ENCODE measurements at regions not wholly inside any gene's neighbourhood (a gene's known extent, or its start where the extent isn't known, plus 50 kb on each side); places are given as distances from the start of the nearest gene placed in this dataset.
A peak's percentile ranks its signal among the peaks of the same experiment; 100 is the strongest.

GRCh38 chr11:10388574-10388973, 66.5 kb upstream of the AMPD3 start:
- H3K27ac ChIP-seq, result no peak overlapping the region
- H3K36me3 ChIP-seq (replicated peaks in 1 of 2; ENCODE audit: insufficient read depth in 1 of 2, low read depth in 2 of 2), result no peaks in the 10 kb centered on the region
- no peak for DNase-seq
- no peak for ATAC-seq
- H3K4me3 ChIP-seq, result no peak overlapping the region
- no peaks in the 10 kb centered on the region for H3K9me3 ChIP-seq
- H3K4me1 ChIP-seq, result no peaks in the 10 kb centered on the region
- WGBS, 2 donors, result 20 to 26% methylated on average over 3 to 5 of the region's 5 CpGs
- TF ChIP-seq CTCF (IDR thresholded peaks at IDR 0.05) (no peak), POLR2A (IDR thresholded peaks at IDR 0.05) (no peak)
- intact Hi-C loops (cut with DNase I), result no loop called here
- H3K27me3 ChIP-seq, result no peaks in the 10 kb centered on the region

GRCh38 chr11:10390375-10390774, 64.7 kb upstream of the AMPD3 start:
- Histone ChIP-seq H3K27me3 (no peaks in the 10 kb centered on the region), H3K36me3 (replicated peaks in 1 of 2; ENCODE audit: insufficient read depth in 1 of 2, low read depth in 2 of 2) (no peaks in the 10 kb centered on the region), H3K9me3 (no peaks in the 10 kb centered on the region), H3K4me3 (no peak overlapping the region), H3K27ac (no peak overlapping the region), H3K4me1 (peaks cover 8% of the 10 kb centered on the region)
- DNase-seq (no peak), ATAC-seq (no peak)
- intact Hi-C loops (cut with DNase I), result no loop called here
- TF ChIP-seq POLR2A (IDR thresholded peaks at IDR 0.05), result no peak

GRCh38 chr11:10392095-10393079, 62.7 kb upstream of the AMPD3 start:
- Histone ChIP-seq H3K4me1 (peaks cover 8% of the 10 kb centered on the region), H3K27ac (no peak overlapping the region), H3K36me3 (replicated peaks in 1 of 2; ENCODE audit: insufficient read depth in 1 of 2, low read depth in 2 of 2) (no peaks in the 10 kb centered on the region), H3K9me3 (no peaks in the 10 kb centered on the region), H3K4me3 (no peak overlapping the region), H3K27me3 (no peaks in the 10 kb centered on the region)
- ATAC-seq (no peak), DNase-seq (no peak)
- TF ChIP-seq CTCF (IDR thresholded peaks at IDR 0.05), result no peak
- TF ChIP-seq POLR2A (IDR thresholded peaks at IDR 0.05), result no peak
- intact Hi-C loops (cut with DNase I), result no loop called here
- 72 to 79% methylated on average over 11 of the region's 11 CpGs for WGBS, 2 donors

GRCh38 chr11:10394229-10395101, 60.6 kb upstream of the AMPD3 start:
- Histone ChIP-seq H3K9me3 (no peaks in the 10 kb centered on the region), H3K36me3 (replicated peaks in 1 of 2; ENCODE audit: insufficient read depth in 1 of 2, low read depth in 2 of 2) (no peaks in the 10 kb centered on the region), H3K27ac (peak overlapping the region in 2 of 4 donors; percentile 14 to 51), H3K27me3 (no peaks in the 10 kb centered on the region), H3K4me1 (peaks cover 8% of the 10 kb centered on the region), H3K4me3 (no peak overlapping the region)
- intact Hi-C loops (cut with DNase I), result no loop called here
- no peak for TF ChIP-seq CTCF (IDR thresholded peaks at IDR 0.05)
- ATAC-seq (peak; percentile 84), DNase-seq (peak in 2 of 4 donors; percentile 22 to 38)
- 44 to 51% methylated on average over 13 of the region's 13 CpGs for WGBS, 2 donors

All from body of pancreas (tissue), 4 donors.